OCI-LY1 (cell line): ENCODE measurements at regions not wholly inside any gene's neighbourhood (a gene's known extent, or its start where the extent isn't known, plus 50 kb on each side); places are given as distances from the start of the nearest gene placed in this dataset.

Experiments
- H2AFZ ChIP-seq: fragments of 200-600 bp; sonication (generic), shearing (Covaris generic); 2 replicates; pipeline ENCODE4 v1.6.0; 2014; ENCODE audit warnings: antibody characterized with exemption, mild to moderate bottlenecking, low read length
- H3F3A ChIP-seq: fragments of 200-600 bp; sonication (generic), shearing (Covaris generic); 2 replicates; pipeline ENCODE4 v1.6.0; 2014; ENCODE audit warnings: mild to moderate bottlenecking, antibody characterized with exemption, low read length, moderate library complexity; ENCODE audit not compliant: insufficient read depth
- H3K27ac ChIP-seq: fragments of 200-600 bp; sonication (generic); 2 replicates; pipeline ENCODE4 v1.5.1; 2014; ENCODE audit warnings: low read length, mixed run types, mild to moderate bottlenecking, low read depth; ENCODE audit not compliant: poor library complexity, severe bottlenecking
- H3K27me3 ChIP-seq: fragments of 200-600 bp; sonication (generic); 2 replicates; pipeline ENCODE4 v1.6.0; 2014; ENCODE audit warnings: antibody characterized with exemption, mild to moderate bottlenecking, low read length, moderate library complexity; ENCODE audit not compliant: insufficient read depth
- H3K36me3 ChIP-seq: fragments of 200-600 bp; sonication (generic); 2 replicates; pipeline ENCODE4 v1.6.1; 2014; ENCODE audit warnings: mild to moderate bottlenecking, antibody characterized with exemption, low read length, moderate library complexity, mixed read lengths; ENCODE audit not compliant: insufficient read depth
- H3K4me1 ChIP-seq: fragments of 200-600 bp; sonication (generic); 2 replicates; pipeline ENCODE4 v1.5.1; 2014; ENCODE audit warnings: mild to moderate bottlenecking, low read length, moderate library complexity; ENCODE audit not compliant: insufficient read depth, severe bottlenecking
- H3K4me2 ChIP-seq: fragments of 200-600 bp; sonication (generic), shearing (Covaris generic); 2 replicates; pipeline ENCODE4 v1.6.1; 2014; ENCODE audit warnings: low read length
- H3K4me3 ChIP-seq: fragments of 200-600 bp; sonication (generic); 2 replicates; pipeline ENCODE4 v1.5.1; 2014; ENCODE audit warnings: low read length, low read depth, mild to moderate bottlenecking, mixed read lengths; ENCODE audit not compliant: poor library complexity, severe bottlenecking
- H3K79me2 ChIP-seq: fragments of 200-600 bp; shearing (Covaris generic); 2 replicates; pipeline ENCODE4 v1.6.1; 2016; ENCODE audit warnings: mixed run types, low read length, mixed read lengths; ENCODE audit not compliant: insufficient read depth
- H3K9ac ChIP-seq: fragments of 200-600 bp; sonication (generic), shearing (Covaris generic); 2 replicates; pipeline ENCODE4 v1.6.1; 2014; ENCODE audit warnings: mild to moderate bottlenecking, low read length, mixed read lengths
- H3K9me2 ChIP-seq: fragments of 200-600 bp; sonication (generic), shearing (Covaris generic); 2 replicates; pipeline ENCODE4 v1.6.1; 2014; ENCODE audit warnings: low read depth, mild to moderate bottlenecking, low read length, mixed read lengths
- H3K9me3 ChIP-seq: fragments of 200-600 bp; shearing (Covaris generic); 2 replicates; pipeline ENCODE4 v1.6.1; 2014; ENCODE audit warnings: low read length, mixed read lengths
- H4K20me1 ChIP-seq: fragments of 200-600 bp; sonication (generic), shearing (Covaris generic); 2 replicates; pipeline ENCODE4 v1.6.0; 2016; ENCODE audit warnings: mild to moderate bottlenecking, low read length; ENCODE audit not compliant: insufficient read depth
- CTCF ChIP-seq: fragments of 200-600 bp; sonication (generic), shearing (Covaris generic); IDR thresholded peaks from 2 replicates; pipeline ENCODE4 v1.5.1; 2017; ENCODE audit warnings: mild to moderate bottlenecking, antibody characterized with exemption, low read length, moderate library complexity, mixed read lengths
- EZH2 ChIP-seq: fragments of 200-600 bp; sonication (generic), shearing (Covaris generic); IDR thresholded peaks from 2 replicates; pipeline ENCODE4 v1.8.0; 2017; ENCODE audit warnings: borderline replicate concordance, mixed run types, mild to moderate bottlenecking, antibody characterized with exemption, low read length, moderate library complexity, mixed read lengths

DNA sequence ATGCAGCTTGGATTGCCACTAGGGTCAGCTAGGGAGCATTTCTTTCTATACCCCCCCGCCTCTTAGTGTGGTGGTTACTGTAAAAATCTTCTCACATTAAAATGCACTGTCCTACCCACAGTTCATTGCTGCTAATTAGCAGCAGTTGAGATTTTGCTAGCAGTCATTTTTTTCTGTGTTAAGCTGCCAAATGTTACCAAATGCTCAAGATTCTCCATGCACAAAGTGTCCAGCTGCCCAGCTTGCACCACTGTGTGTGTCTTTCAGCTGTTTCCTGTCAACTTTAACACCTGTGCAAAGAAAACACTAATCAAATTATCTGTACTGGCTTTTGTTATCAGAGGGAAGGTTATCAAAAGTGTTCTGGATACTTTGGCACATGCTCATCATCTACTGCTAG lies 679.3 kb downstream of the NR4A2 start:
- Histone ChIP-seq H3F3A (no peaks in the 10 kb centered on the region), H2AFZ (no peak overlapping the region), H3K4me1 (no peaks in the 10 kb centered on the region), H3K79me2 (no peaks in the 10 kb centered on the region), H3K4me2 (no peak overlapping the region), H3K27me3 (no peaks in the 10 kb centered on the region), H3K4me3 (no peak overlapping the region), H3K36me3 (no peaks in the 10 kb centered on the region), H4K20me1 (no peaks in the 10 kb centered on the region), H3K9ac (no peak overlapping the region), H3K9me3 (no peaks in the 10 kb centered on the region), H3K9me2 (no peaks in the 10 kb centered on the region), H3K27ac (no peak overlapping the region)
- TF ChIP-seq EZH2, result no peak
- no peak for TF ChIP-seq CTCF

- H3K36me3 ChIP-seq, result no peaks in the 10 kb centered on the region
- no peaks in the 10 kb centered on the region for H3K27me3 ChIP-seq
- H3K79me2 ChIP-seq, result no peaks in the 10 kb centered on the region
- no peaks in the 10 kb centered on the region for H3K9me3 ChIP-seq
- H4K20me1 ChIP-seq, result no peaks in the 10 kb centered on the region
- no peak overlapping the region for H2AFZ ChIP-seq
- H3K4me3 ChIP-seq, result no peak overlapping the region
- H3K4me2 ChIP-seq, result no peak overlapping the region
- no peaks in the 10 kb centered on the region for H3F3A ChIP-seq
- H3K9me2 ChIP-seq, result no peaks in the 10 kb centered on the region
- H3K4me1 ChIP-seq, result no peaks in the 10 kb centered on the region
- TF ChIP-seq EZH2, result no peak
- no peak for TF ChIP-seq CTCF
- no peak overlapping the region for H3K27ac ChIP-seq
- H3K9ac ChIP-seq, result no peak overlapping the region
Measured at GRCh38 chr2:155651851-155652250, 680.7 kb downstream of the NR4A2 start.

DNA sequence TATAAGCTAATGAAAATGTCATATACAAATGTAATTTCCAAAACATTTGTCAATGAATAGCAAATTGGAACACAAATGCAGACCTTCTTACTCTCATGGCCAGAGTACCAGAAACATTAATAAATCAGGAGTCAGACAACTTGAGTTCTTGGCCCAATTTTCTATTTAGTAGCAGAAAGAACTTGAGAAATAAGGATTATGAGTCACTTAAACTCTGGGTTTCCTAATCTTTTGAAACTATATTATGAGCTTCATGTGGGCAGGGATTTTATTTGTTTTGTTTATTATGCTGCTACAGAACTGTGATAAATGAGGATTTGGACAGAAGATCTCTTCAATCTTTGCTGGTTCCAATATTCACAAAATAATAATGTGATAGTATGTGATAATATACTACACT lies 686.7 kb downstream of the NR4A2 start:
- Histone ChIP-seq H3K9me3 (no peaks in the 10 kb centered on the region), H3K4me1 (no peaks in the 10 kb centered on the region), H3K36me3 (no peaks in the 10 kb centered on the region), H2AFZ (no peak overlapping the region), H3K9ac (no peak overlapping the region), H3K27ac (no peak overlapping the region), H3K4me3 (no peak overlapping the region), H4K20me1 (no peaks in the 10 kb centered on the region), H3F3A (no peaks in the 10 kb centered on the region), H3K27me3 (no peaks in the 10 kb centered on the region), H3K9me2 (no peaks in the 10 kb centered on the region), H3K79me2 (no peaks in the 10 kb centered on the region), H3K4me2 (no peak overlapping the region)
- TF ChIP-seq CTCF, result no peak
- TF ChIP-seq EZH2, result no peak
